HCT116 (cell line): ENCODE measurements at regions not wholly inside any gene's neighbourhood (a gene's known extent, or its start where the extent isn't known, plus 50 kb on each side); places are given as distances from the start of the nearest gene placed in this dataset.

Experiments
- ATAC-seq: fragments of 200-7000 bp; cut with Tn5 transposase; 2 replicates; pipeline ENCODE4 v1.9.1; 2020; ENCODE audit warnings: mild to moderate bottlenecking, moderate library complexity
- BruUV-seq: library from RNA; stranded (reverse); fragments of 400-500 nt; replicated peaks from 2 replicates; lab custom pipeline; 2021; lab: Mats Ljungman, UMichigan
- CTCF ChIA-PET: fragments of 300-600 bp; sonication (Branson Sonifier 250); formaldehyde crosslinking; loops from one replicate; lab custom pipeline; 2021; ENCODE audit warnings: antibody characterized with exemption; lab: Charles Lee
- POLR2A ChIA-PET: fragments of 300-600, 350-600 bp; sonication (Branson Sonifier 250); formaldehyde crosslinking; loops from one replicate; lab custom pipeline; 2021; ENCODE audit warnings: antibody characterized with exemption; lab: Charles Lee
- RAD21 ChIA-PET, 2 experiments: fragments of 300-600 bp; sonication (Branson Sonifier 250); formaldehyde crosslinking; loops; one replicate each; lab custom pipeline; 2023; ENCODE audit warnings: low total read pairs in 2 of 2; ENCODE audit not compliant: uncharacterized antibody in 2 of 2, unreplicated experiment in 2 of 2, low non-redundant PET in 1 of 2; lab: Charles Lee
- DNase-seq: peaks from one replicate; pipeline ENCODE4 v3.0.0-alpha.2; 2010; ENCODE audit warnings: low read depth, low spot score
- H2AFZ ChIP-seq: fragments of 200-600 bp; shearing (Covaris generic), sonication (generic); 2 replicates; pipeline ENCODE4 v1.6.1; 2017; ENCODE audit warnings: low read depth, mixed run types, mixed read lengths, antibody characterized with exemption, low read length; ENCODE audit not compliant: poor library complexity, severe bottlenecking
- H3K27ac ChIP-seq: 2 replicates; pipeline ENCODE4 v1.5.1; 2012; ENCODE audit warnings: low read depth, low read length
- H3K27me3 ChIP-seq: fragments of 200-600 bp; sonication (generic); 2 replicates; pipeline ENCODE4 v1.6.1; 2016; ENCODE audit warnings: mixed run types, low read length, mixed read lengths; ENCODE audit not compliant: insufficient read depth
- H3K36me3 ChIP-seq, 2 experiments: fragments of 200-500 bp in 1 of 2; fragments of 200-600 bp in 1 of 2; sonication (Bioruptor generic) in 1 of 2; sonication (generic) in 1 of 2; 2 replicates each; pipeline versions ENCODE4 v1.5.1 to v1.6.1; 2014 to 2016; ENCODE audit warnings: low read length in 2 of 2, inconsistent platforms in 1 of 2, mixed read lengths in 1 of 2, mixed run types in 1 of 2; ENCODE audit not compliant: insufficient read depth in 2 of 2, control insufficient read depth in 1 of 2
- H3K4me1 ChIP-seq, 2 experiments: fragments of 200-600 bp in 1 of 2; sonication (generic) in 1 of 2; 2 replicates each; pipeline versions ENCODE4 v1.5.1 to v1.6.1; 2012 to 2017; ENCODE audit warnings: low read length in 2 of 2, inconsistent platforms in 1 of 2, mild to moderate bottlenecking in 1 of 2, mixed read lengths in 1 of 2, mixed run types in 1 of 2, moderate library complexity in 1 of 2; ENCODE audit not compliant: insufficient read depth in 2 of 2, control insufficient read depth in 1 of 2
- H3K4me2 ChIP-seq: fragments of 200-600 bp; sonication (generic); 2 replicates; pipeline ENCODE4 v1.6.1; 2017; ENCODE audit warnings: mixed run types, low read length, mixed read lengths
- H3K4me3 ChIP-seq, 2 experiments: fragments of 200-600 bp in 1 of 2; sonication (generic) in 1 of 2; replicated peaks in 1 of 2; 2 replicates each; pipeline ENCODE4 v1.5.1; 2011 to 2016; ENCODE audit warnings: low read length in 2 of 2, control low read depth in 1 of 2, low read depth in 1 of 2, mild to moderate bottlenecking in 1 of 2, mixed read lengths in 1 of 2, mixed run types in 1 of 2
- H3K79me2 ChIP-seq: fragments of 200-600 bp; sonication (generic); 2 replicates; pipeline ENCODE4 v1.6.1; 2017; ENCODE audit warnings: mild to moderate bottlenecking, mixed run types, low read length, moderate library complexity, mixed read lengths; ENCODE audit not compliant: insufficient read depth
- H3K9ac ChIP-seq: fragments of 200-600 bp; sonication (generic); 2 replicates; pipeline ENCODE4 v1.6.1; 2016; ENCODE audit warnings: low read length, mixed read lengths
- H3K9me2 ChIP-seq: fragments of 200-600 bp; sonication (generic), shearing (Covaris generic); 2 replicates; pipeline ENCODE4 v1.6.1; 2017; ENCODE audit warnings: mixed run types, mild to moderate bottlenecking, moderate library complexity; ENCODE audit not compliant: insufficient read depth
- H3K9me3 ChIP-seq, 2 experiments: fragments of 200-500 bp in 1 of 2; fragments of 200-600 bp in 1 of 2; sonication (Bioruptor generic) in 1 of 2; sonication (generic) in 1 of 2; 2 replicates each; pipeline ENCODE4 v1.6.1; 2014 to 2017; ENCODE audit warnings: low read length in 2 of 2, mixed read lengths in 2 of 2, inconsistent platforms in 1 of 2, low read depth in 1 of 2, mild to moderate bottlenecking in 1 of 2, mixed run types in 1 of 2, moderate library complexity in 1 of 2; ENCODE audit not compliant: control insufficient read depth in 1 of 2, insufficient read depth in 1 of 2
- H4K20me1 ChIP-seq: fragments of 200-600 bp; sonication (generic), shearing (Covaris generic); 2 replicates; pipeline ENCODE4 v1.6.1; 2017; ENCODE audit warnings: mixed run types, mild to moderate bottlenecking, moderate library complexity; ENCODE audit not compliant: insufficient read depth
- ATF3 ChIP-seq: IDR thresholded peaks from 2 replicates; pipeline ENCODE4 v1.6.1; 2012
- CEBPB ChIP-seq: IDR thresholded peaks from 2 replicates; pipeline ENCODE4 v1.6.1; 2012; ENCODE audit warnings: low read depth
- ELF1 ChIP-seq: IDR thresholded peaks from 2 replicates; pipeline ENCODE4 v1.6.1; 2012; ENCODE audit warnings: low read depth, borderline replicate concordance
- EZH2phosphoT487 ChIP-seq: fragments of 200-600 bp; IDR thresholded peaks from 2 replicates; pipeline ENCODE4 v1.6.1; 2018; ENCODE audit warnings: antibody characterized with exemption, borderline replicate concordance
- SRF ChIP-seq: IDR thresholded peaks from 2 replicates; pipeline ENCODE4 v1.6.1; 2012; ENCODE audit warnings: low read depth
- ZBTB33 ChIP-seq: IDR thresholded peaks from 2 replicates; pipeline ENCODE4 v1.6.1; 2011; ENCODE audit warnings: mild to moderate bottlenecking, low read length, moderate library complexity; ENCODE audit not compliant: insufficient replicate concordance; ENCODE audit errors: extremely low read depth
- intact Hi-C: fragments of 100-400 bp; cut with micrococcal nuclease; formaldehyde crosslinking; loops from 2 replicates; pipeline ENCODE4 v1.10.0; 2022
- TF ChIP-seq, protein P1 (sequence below), 3 experiments: fragments of 200-600 bp in 1 of 3; sonication (generic) in 1 of 3; IDR thresholded peaks in 2 of 3; conservative IDR thresholded peaks in 1 of 3; 2 replicates each; pipeline ENCODE4 v1.5.1; 2012 to 2017; ENCODE audit warnings: low read depth in 2 of 3, low read length in 2 of 3, antibody characterized with exemption in 1 of 3, borderline replicate concordance in 1 of 3, control low read depth in 1 of 3, mild to moderate bottlenecking in 1 of 3, mixed read lengths in 1 of 3, mixed run types in 1 of 3, moderate library complexity in 1 of 3; ENCODE audit not compliant: insufficient read depth in 1 of 3

- Histone ChIP-seq H3K9me2 (no peaks in the 10 kb centered on the region), H4K20me1 (no peaks in the 10 kb centered on the region), H3K4me1 (no peaks in the 10 kb centered on the region), H3K27me3 (no peaks in the 10 kb centered on the region), H3K27ac (no peak overlapping the region), H3K79me2 (no peaks in the 10 kb centered on the region), H3K9ac (no peak overlapping the region), H3K4me3 (no peak overlapping the region), H2AFZ (no peak overlapping the region), H3K36me3 (no peaks in the 10 kb centered on the region), H3K4me2 (no peak overlapping the region), H3K9me3 (peaks cover 12 to 30% of the 10 kb centered on the region in 2 experiments; a peak in 2 of 4 replicates)
- ATAC-seq (no peak), DNase-seq (no peak)
- ChIA-PET POLR2A (no interaction called here), RAD21 (no interaction called here), CTCF (no interaction called here)
- TF ChIP-seq SRF: no peak
- TF ChIP-seq EZH2phosphoT487: no peak
- TF ChIP-seq ATF3: no peak
- TF ChIP-seq CEBPB: no peak
- TF ChIP-seq, protein P1, sequence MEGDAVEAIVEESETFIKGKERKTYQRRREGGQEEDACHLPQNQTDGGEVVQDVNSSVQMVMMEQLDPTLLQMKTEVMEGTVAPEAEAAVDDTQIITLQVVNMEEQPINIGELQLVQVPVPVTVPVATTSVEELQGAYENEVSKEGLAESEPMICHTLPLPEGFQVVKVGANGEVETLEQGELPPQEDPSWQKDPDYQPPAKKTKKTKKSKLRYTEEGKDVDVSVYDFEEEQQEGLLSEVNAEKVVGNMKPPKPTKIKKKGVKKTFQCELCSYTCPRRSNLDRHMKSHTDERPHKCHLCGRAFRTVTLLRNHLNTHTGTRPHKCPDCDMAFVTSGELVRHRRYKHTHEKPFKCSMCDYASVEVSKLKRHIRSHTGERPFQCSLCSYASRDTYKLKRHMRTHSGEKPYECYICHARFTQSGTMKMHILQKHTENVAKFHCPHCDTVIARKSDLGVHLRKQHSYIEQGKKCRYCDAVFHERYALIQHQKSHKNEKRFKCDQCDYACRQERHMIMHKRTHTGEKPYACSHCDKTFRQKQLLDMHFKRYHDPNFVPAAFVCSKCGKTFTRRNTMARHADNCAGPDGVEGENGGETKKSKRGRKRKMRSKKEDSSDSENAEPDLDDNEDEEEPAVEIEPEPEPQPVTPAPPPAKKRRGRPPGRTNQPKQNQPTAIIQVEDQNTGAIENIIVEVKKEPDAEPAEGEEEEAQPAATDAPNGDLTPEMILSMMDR (IDR thresholded peaks at IDR 0.05 in 2 of 3, conservative IDR thresholded peaks at IDR 0.05 in 1 of 3; ENCODE audit: borderline replicate concordance in 1 of 3, insufficient read depth in 1 of 3, low read depth in 2 of 3, low read length in 2 of 3): no peak
- no peak for TF ChIP-seq ZBTB33
- TF ChIP-seq ELF1: no peak
- intact Hi-C loops: no loop called here
- no TSS peak for BruUV-seq
Observed at GRCh38 chr3:90032980-90033641, 925.7 kb downstream of the EPHA3 start.
